HG03460 (cell line): ENCODE measurements at regions not wholly inside any gene's neighbourhood (a gene's known extent, or its start where the extent isn't known, plus 50 kb on each side); places are given as distances from the start of the nearest gene placed in this dataset.

Experiments
- ATAC-seq: cut with Tn5 transposase; IDR thresholded peaks from one replicate; pipeline ENCODE4 v1.9.1; 2021; ENCODE audit not compliant: unreplicated experiment

DNA sequence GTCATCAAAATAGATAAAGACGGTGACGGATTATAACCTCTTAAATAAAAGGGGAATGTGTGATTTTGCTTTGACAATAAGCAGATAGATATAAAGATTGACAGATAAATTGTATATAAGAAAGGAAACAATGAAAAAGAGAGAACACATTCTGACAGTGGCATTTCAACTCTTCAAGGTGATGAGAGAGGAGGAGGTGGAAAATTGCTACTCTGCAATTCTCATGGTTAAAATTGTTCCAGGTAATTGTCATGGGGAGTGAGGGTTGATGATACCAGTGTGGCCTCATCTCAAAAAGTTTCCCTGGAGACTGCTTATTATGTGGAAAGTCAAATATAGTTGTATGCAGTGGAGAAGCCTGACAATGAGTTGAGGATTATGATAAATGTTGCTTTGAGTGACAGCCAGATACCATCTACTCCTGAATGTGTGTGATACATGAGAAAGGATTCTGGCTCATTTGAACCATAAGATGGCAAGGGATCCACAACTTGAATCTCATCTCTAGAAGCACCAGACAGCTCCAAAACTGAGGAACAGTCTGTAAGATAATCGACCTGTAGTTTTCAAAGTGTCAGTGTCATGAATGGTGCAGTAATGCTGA lies 1290.6 kb upstream of the CDH8 start:
- ATAC-seq: no peak

DNA sequence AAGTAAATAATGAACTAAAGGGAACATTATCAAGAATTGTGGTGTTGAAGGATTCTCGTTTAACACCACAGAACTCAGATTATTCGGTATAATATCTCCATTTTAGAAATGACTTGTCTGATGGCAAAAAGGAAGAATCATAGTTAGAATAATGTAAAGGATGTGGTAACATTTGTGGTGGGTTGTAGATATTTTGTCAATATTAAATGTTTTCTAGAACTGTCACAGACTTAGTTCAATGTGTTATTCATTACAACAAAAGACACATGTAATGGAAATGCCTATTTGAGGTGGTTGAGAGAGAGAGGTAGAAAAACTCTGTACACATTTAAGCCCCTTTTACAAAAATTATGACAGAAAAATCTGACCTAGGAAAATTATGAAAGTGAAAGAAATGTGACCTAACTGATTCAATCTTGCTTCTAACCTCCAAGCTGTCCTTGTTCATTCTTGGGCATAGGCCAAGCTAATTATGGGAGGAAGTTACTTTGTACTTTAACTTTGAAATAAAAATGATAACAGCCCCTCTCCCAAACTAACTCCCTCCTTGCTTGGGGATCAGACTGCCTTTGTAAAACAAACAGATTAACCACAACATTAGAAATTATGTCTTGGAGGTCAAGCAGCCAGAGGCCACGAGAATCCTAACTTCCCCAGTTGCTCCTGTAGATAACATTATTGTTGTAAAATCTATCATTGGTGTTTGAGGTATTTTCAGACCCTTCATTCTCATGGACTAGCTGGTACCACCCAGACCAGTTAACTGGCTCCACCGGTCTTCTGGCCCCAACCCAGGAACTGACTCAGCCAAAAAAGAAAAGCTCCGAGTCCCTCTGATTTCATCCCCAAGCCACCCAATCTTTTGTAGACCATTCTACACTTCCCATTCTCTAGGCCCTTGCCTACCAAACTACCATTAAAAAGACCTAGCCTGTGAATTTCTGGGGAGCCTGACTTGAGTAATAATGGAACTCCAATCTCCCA lies 1287.8 kb upstream of the CDH8 start:
- no peak for ATAC-seq

DNA sequence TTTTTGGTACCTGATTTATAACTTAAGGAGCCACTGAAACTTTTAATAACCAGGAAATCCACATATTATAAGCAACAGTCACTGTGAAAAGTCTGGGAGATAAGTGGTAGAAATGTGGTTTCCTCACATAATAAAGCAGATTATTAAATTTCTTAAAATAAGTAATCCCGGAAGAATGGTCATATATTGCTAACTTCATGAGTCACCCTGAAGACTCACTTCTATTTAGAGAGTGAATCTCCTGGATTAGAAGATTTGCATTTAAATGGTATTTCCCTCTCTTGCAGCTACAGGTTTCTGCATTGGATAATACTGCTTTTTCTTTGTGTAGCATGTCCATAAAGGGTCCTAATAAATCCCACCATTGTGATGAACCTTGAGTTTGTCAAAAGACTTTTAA lies 1286.8 kb upstream of the CDH8 start:
- no peak for ATAC-seq

DNA sequence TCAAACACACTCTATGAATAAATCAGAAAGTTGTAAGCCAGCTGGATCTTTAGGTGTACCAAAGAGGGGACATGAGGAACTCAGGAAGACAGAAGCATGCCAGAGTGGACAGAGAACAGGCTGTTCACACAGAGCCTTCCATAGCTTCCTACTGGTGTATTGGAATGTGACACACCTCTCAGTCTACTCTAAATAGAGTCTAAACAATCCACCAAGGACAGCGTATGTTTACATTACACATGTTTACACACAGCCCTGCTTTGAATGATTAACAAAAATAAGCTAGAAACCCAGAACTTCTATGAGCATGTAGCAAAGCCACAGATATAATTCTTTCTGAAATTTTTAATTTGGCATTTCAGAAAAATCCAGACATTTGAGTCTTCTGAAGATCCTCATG lies 1279.0 kb upstream of the CDH8 start:
- no peak for ATAC-seq

DNA sequence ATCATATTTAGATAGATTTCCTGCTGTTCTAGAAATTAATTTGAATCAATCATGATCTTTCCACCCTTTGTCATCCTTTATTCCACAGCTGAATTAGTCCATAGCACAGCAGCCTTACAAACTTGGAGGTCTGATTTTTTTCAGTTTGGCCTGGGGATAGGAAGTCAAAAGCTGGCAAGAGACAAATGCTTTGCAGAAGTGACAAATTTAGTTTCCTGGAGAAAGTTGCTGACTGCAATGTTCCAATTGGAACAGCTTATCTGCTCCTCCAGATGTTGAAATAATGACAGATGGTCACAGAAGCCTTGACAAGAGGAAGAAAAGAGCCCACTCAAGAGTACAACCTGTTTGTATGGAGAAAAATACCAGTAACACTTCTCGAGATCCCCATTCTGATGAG lies 1276.1 kb upstream of the CDH8 start:
- ATAC-seq: no peak

DNA sequence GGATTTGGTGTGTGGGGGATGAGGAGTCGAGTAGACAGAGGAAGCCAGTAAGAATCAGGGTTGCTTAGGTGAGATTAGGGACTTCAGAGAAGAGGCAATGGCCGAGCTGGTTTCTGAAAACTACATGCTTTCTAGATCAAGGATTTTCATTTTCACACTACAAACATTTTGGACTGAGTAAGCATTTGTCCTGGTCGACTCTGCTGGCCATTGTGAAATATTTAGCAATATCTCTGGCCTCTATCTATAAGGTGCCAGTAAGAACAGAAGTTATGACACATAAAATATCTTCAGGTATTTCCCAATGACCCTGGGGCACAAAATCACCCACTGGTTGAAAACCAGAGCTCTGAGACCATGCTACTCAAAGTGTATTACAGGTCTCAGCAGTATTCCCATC lies 1275.1 kb upstream of the CDH8 start:
- no peak for ATAC-seq

DNA sequence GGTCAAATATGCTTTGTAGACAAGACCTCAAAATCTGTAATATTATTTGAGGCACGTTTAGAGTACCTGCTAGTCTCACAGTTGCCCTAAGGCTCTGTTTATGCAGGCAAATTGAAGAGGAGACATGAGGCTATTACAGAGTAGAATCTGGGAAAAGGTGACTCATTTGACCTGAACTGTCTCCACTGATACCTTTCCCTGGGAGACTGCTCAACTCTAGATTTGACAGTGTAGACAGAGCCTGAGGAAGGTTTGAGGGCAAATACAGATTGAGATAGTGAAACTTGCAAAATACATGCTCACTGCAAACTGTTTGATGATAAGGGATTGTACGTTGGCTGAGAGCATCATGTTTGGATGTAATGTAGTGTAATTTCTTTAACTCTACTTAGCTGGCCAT lies 1266.6 kb upstream of the CDH8 start:
- ATAC-seq: no peak

DNA sequence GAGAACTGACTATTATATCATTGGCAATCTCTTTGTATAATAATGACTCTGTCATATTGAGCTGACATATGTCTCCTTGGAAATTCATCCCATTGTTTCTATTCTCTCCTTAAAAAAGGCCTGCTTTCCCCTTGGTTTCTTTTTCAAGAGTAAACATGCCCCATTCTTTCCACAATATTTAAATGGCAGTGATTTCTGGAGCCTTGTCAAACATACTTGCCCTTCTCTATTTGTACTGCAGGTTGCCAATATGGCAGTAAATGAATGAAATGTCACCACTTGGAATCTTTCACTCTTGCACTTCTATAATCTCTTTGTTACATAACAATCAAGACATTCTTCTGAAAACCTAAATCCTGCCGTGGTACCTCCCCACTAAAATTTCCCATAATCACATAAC lies 1265.1 kb upstream of the CDH8 start:
- no peak for ATAC-seq

DNA sequence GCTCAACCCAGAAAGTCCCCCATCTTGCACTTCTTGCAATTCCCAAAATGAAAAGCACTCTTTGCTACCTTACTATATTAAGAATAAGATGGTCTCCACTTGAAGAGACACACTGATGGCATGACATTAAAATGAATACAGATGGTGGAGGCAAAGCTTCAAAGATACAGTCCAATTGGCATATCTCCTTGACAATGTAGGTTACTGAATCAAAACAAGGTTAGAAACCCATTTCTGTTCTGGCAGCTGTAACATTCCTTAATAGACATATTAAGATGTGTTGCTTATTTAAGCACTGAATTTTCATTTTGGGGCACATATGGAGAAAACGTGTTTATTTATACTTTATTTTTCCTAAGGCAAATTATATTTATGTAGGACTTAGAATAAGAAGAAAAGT lies 1262.8 kb upstream of the CDH8 start:
- ATAC-seq: no peak

DNA sequence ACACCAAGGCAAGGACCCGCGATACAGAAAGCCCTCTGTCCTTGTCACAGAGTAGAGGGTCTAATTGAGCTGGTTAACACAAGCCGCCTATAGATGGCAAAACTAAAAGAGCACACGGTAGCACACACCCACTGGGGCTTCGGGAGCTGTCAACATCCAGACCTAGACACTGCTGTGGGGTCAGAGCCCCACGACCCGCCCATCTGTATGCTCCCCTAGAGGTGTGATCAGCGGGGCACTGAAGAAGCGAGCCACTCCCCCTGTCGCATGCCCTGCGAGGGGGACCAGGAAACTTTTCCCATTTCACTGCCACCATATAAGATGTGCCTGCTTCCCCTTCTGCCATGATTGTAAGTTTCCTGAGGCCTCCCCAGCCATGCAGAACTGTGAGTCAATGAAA lies 1255.8 kb upstream of the CDH8 start:
- ATAC-seq: no peak

DNA sequence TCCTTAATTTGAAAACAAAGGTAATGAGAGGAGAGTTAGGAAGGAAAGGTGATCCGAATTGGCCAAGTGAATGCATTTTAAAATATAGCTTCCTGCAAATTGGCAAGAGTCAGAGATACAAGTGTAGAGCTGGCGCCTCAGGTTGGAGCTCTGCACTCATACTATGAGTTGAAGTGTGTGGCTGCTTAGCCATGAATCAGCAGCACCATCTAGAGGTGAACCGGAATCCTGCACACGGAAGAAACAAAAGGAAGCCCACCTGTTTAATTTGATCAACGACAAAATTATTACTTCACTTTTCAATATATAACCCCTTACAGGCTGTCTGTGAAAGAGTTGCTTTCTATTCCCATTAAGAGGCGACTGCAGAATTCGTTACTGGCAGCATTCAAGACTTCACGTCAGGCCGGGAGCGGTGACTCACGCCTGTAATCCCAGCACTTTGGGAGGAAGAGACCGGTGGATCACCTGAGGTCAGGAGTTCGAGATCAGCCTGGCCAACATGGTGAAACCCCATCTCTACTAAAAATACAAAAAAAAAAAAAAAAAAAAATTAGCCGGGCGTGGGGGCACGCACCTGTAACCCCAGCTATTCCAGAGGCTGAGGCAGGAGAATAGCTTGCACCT lies 1253.7 kb upstream of the CDH8 start:
- ATAC-seq: no peak

DNA sequence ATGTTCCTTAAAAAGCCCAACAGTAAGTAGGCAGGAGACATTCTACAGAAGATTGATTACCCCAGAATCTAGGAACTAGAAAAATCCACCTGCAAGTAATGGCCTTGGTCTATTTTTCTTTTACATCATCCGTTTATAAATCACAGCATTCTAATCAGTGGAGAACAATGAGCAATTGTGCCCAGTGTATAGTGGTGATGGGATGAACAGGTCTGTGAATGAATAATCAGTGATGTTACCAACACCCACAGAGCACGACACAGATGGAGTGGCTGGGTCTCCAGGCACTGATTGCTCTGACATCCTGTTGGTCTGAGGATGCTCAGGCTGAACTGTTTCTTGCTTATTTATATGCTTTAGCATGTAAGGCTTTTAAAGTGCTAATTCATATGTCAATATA lies 1251.2 kb upstream of the CDH8 start:
- ATAC-seq: no peak

DNA sequence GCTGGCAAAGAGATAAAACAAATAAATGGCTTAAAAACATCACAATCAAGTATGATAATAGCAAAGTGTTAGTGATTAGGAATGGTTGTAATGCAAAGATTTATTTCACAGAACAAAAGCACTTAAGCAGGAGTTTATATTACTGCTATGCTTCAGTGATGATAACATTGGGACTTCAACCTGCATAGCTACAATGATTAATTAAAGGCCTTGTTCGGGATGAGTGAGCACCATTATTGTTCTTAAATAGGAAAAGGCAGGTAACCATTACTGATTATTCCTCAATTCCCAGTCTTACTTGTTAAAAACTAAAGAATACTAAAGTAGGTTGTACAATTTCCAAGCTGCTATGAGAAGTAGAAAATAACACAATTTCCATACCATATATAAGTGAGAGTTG lies 1247.5 kb upstream of the CDH8 start:
- no peak for ATAC-seq

DNA sequence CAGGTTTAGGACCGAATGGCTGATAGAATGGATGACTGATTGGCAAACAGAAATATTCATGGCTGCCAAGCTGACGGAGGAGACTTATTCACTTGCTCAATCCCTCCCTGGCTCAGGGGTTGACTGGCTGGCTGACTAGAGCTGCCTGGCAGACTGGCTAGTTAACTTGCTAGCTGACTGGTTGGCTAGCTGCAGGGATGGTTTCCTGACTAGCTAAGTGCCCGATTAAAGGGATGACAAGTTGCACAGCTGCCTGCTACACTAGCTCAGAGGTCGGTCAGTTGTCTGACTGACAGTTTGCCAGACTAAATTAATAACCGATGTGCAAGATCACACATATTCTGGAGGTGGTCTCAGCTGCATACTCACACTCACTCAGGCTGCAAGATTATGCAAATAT lies 1208.4 kb upstream of the CDH8 start:
- no peak for ATAC-seq

DNA sequence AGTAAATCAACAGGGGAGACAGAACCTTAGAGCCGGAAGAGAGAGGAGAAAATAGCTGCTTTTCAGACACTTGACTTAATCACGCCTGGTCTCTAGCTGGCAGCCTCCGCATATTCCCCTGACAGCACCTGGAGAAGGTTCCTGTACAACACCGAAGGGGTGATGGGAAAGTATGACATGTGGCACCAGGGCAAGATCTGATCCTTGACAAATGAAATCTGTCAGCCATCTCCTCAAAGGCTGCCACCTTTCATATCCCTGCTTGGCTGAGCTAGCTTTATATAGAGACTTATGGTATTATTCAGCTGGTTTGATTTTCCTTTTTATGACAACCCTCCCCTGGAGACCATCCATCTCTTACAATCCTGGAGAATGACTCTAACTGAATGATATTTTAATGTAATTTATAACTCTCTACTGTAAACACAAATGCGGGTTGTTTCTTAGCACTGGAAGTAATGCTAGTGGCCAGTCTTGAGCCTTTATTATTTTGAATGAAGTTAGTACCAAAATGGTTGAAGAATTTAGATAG lies 1205.3 kb upstream of the CDH8 start:
- no peak for ATAC-seq

DNA sequence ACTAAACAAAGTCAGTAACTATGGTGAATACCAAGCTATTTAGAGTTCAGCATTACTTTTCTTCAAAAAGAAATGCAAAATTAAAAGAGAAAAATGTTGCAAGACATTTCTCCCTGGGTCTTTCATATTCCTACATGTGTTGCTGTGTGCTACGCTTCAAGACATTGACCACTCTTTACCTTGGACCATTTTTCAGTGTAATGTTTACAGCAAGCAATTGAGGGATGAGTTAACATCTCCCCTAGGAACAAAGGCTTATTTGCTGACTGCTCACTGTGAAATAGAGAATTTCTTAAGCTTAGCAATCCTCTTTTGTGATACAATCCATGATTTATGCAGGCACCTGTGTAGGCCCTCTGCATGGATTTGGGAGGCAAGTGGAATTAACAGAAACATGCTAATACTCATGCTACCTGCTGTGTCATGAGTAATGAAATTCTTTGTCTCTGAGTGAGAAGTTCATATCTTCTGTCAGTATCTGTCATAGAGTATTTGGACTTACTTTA lies 1202.9 kb upstream of the CDH8 start:
- no peak for ATAC-seq

DNA sequence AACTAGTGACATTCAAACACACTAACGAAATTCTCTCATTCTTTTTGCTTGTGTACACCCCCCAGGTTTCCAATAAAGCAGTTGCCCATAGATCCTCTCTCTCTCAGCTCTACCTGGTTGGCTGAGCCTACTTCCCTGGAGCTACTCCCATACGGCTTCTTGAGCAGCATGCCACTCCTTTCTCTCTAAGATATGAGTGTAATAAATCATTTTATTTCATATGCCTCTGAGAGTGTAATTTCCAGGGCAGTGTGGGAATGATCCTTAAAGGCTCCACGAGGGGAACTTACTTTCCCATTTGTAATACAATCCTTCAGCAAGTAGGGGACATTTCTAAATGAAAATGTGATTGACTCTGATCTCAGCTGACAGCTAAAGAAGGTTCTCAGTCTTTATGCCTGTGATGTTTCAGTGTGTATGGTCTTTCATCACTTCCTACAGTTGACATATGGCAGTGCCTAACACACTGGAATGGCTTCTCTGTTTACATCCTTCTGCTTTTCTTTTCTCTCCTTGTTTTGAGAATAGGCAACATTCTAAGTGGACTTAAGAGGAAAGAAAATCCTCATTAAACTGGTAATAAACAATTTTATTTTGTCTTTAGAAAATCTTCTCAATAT lies 1194.3 kb upstream of the CDH8 start:
- ATAC-seq: no peak

DNA sequence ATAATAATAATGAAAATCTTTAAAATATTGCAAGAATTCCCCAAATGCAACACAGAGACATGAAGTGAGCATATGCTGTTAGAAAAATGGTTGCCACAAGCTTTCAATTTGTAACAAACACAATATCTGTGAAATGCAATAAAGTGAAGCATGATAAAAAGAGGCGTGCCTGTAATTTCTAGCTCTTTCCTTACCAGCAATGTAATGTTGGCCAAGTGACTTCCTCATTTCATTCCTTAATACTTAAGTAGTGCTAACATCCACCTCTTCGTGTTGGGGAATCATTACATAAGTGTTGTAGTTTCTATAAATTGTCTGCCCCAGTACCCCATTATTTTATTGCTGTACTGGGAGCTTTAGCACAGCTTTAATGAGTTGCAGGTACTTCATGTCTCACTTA lies 1192.0 kb upstream of the CDH8 start:
- no peak for ATAC-seq

DNA sequence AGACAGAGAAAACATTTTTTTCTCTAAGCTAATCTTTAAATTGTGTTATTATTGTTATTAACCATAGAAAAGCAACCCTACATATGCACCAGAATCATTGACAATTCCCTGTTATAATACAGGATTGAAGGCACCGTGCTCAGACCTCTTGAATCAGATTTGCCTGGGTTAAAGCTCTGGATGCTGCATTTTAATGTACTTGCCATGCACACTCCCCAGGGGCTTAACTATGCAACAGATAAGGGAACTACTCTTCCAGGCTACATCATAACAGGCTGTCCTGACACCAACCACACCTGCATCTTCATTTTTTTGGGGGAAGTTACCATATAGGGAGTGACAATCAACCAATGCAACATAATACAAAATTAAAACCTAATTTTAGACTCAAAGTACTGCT lies 1187.6 kb upstream of the CDH8 start:
- ATAC-seq: no peak

DNA sequence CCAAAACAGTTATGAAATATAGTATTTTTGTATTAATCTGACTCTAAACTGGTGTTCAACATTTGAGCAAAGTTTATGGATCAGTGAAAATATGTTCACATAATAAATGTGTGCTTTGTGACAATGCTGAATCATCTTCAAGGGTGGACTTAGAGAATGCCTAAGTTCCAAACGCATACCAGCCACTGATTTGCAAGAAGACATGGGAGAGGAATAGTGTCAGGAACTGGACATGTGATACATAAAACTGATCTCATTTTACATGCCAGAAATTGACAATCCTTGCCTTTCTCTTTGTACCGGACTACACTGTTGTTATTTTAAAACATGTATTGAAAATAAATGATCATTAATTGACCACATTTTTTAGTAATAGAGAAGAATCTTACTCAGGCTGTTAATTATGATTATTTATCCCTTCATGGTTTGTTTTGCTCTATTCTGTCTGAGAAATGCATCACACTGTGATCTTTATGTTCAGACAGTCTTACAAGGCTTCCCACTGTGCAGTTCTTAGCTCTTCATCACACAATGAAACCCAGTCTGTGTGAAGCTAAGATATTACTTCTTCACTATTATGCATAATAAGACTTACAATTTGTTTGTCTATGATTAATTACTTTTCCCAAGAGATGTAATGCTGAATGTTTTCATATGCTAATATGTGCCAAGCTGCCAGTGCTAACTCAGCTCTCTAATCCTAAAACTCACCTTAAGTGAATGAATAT lies 1180.6 kb upstream of the CDH8 start:
- no peak for ATAC-seq

DNA sequence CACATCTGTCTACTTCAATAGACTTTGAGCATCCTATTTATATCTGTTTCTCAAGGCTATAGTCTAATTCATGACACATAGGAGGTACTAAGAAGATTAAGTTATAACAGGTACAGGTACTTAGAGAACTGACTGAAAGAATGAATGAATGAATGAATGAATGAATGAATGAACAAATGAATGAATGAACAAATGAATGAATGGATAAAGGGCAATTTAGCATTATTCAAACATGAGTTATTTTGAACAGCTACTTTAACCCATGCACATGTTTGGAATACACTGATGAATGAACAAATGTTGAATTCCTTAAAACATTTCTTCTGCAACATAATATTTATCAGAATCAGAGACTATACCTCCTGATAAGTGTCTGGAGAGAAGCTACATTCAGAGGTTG lies 1165.6 kb upstream of the CDH8 start:
- no peak for ATAC-seq
